ENCODE measurements at regions not wholly inside any gene's neighbourhood (a gene's known extent, or its start where the extent isn't known, plus 50 kb on each side); places are given as distances from the start of the nearest gene placed in this dataset.

- BruUV-seq (replicated peaks), result no TSS peak
- Histone ChIP-seq H3K4me3 (ENCODE audit: low read depth in 2 of 2, low read length in 2 of 2) (no peak overlapping the region), H3K27me3 (ENCODE audit: control insufficient read depth, insufficient read depth, low read length) (no peaks in the 10 kb centered on the region; the same call in 1 of the 2 replicates), H3K9me3 (ENCODE audit: control insufficient read depth, insufficient read depth, low read depth, low read length) (no peaks in the 10 kb centered on the region), H3K4me1 (ENCODE audit: control insufficient read depth, insufficient read depth, low read length) (no peaks in the 10 kb centered on the region), H3K27ac (ENCODE audit: low read length) (no peak overlapping the region), H3K36me3 (ENCODE audit: control insufficient read depth, insufficient read depth, low read length) (no peaks in the 10 kb centered on the region)
- intact Hi-C loops (cut with micrococcal nuclease; ENCODE audit: unreplicated experiment), result no loop called here
- TF ChIP-seq, protein P1, sequence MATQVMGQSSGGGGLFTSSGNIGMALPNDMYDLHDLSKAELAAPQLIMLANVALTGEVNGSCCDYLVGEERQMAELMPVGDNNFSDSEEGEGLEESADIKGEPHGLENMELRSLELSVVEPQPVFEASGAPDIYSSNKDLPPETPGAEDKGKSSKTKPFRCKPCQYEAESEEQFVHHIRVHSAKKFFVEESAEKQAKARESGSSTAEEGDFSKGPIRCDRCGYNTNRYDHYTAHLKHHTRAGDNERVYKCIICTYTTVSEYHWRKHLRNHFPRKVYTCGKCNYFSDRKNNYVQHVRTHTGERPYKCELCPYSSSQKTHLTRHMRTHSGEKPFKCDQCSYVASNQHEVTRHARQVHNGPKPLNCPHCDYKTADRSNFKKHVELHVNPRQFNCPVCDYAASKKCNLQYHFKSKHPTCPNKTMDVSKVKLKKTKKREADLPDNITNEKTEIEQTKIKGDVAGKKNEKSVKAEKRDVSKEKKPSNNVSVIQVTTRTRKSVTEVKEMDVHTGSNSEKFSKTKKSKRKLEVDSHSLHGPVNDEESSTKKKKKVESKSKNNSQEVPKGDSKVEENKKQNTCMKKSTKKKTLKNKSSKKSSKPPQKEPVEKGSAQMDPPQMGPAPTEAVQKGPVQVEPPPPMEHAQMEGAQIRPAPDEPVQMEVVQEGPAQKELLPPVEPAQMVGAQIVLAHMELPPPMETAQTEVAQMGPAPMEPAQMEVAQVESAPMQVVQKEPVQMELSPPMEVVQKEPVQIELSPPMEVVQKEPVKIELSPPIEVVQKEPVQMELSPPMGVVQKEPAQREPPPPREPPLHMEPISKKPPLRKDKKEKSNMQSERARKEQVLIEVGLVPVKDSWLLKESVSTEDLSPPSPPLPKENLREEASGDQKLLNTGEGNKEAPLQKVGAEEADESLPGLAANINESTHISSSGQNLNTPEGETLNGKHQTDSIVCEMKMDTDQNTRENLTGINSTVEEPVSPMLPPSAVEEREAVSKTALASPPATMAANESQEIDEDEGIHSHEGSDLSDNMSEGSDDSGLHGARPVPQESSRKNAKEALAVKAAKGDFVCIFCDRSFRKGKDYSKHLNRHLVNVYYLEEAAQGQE (IDR thresholded peaks at IDR 0.05; ENCODE audit: insufficient read depth in 1 of 2, low read depth in 2 of 2, low read length in 1 of 2), result no peak
- TF ChIP-seq TCF7L2 (IDR thresholded peaks at IDR 0.05; ENCODE audit: low read depth, low read length), result no peak
- TF ChIP-seq POLR2AphosphoS5 (IDR thresholded peaks at IDR 0.05; ENCODE audit: low read depth, low read length), result no peak
- TF ChIP-seq, protein P2, sequence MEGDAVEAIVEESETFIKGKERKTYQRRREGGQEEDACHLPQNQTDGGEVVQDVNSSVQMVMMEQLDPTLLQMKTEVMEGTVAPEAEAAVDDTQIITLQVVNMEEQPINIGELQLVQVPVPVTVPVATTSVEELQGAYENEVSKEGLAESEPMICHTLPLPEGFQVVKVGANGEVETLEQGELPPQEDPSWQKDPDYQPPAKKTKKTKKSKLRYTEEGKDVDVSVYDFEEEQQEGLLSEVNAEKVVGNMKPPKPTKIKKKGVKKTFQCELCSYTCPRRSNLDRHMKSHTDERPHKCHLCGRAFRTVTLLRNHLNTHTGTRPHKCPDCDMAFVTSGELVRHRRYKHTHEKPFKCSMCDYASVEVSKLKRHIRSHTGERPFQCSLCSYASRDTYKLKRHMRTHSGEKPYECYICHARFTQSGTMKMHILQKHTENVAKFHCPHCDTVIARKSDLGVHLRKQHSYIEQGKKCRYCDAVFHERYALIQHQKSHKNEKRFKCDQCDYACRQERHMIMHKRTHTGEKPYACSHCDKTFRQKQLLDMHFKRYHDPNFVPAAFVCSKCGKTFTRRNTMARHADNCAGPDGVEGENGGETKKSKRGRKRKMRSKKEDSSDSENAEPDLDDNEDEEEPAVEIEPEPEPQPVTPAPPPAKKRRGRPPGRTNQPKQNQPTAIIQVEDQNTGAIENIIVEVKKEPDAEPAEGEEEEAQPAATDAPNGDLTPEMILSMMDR (IDR thresholded peaks at IDR 0.05), result no peak
- TF ChIP-seq SIN3A (IDR thresholded peaks at IDR 0.05; ENCODE audit: borderline replicate concordance, insufficient read depth, low read depth, low read length), result no peak
- ChIA-PET POLR2A (no interaction called here), CTCF (no interaction called here)
- ATAC-seq (no peak), DNase-seq (ENCODE audit: low read depth, low spot score) (no peak)
- in situ Hi-C loops (cut with HindIII; ENCODE audit: low pct_unique_long_range_greater_than_20kb, low sequenced_read_pairs), result no loop called here
Observed at GRCh38 chr11:115709297-115709696, 205.1 kb upstream of the CADM1 start.

DNA sequence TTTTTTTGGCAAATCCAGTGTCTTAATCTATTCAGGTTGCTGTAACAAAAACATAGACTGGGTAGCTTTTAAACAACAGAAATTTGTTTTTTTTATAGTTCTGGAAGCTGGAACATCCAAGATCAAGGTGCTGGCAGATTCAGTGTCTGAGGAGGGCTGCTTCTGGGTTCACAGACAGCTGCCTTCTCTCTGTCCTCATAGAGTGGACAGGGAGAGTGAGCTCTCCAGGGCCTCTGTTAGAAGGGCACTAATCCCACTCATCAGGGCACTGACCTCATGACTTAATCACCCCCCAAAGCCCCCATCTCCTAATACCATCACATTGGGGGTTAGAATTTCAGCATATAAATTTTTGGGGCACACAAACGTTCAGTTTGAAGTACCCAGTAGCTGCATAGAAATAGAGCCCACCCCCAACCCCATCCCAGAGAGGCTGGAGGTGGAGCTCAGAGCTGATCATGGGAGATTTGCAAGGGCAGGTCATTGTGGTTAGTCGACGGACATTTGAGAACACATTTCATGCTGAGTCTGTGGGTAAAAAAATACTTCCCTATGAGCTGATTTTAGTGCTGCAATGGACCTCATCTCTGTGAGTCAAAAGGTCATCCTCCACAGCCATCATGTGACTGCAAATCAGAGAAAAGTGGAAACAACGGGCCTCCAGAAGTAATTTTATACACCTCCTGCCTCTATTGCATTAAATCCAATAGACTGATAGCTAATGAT, 203.1 kb upstream of the CADM1 start:
- in situ Hi-C loops (cut with HindIII; ENCODE audit: low pct_unique_long_range_greater_than_20kb, low sequenced_read_pairs) (no loop called here), intact Hi-C loops (cut with micrococcal nuclease; ENCODE audit: unreplicated experiment) (no loop called here)
- no peak for TF ChIP-seq TCF7L2 (IDR thresholded peaks at IDR 0.05; ENCODE audit: low read depth, low read length)
- TF ChIP-seq, protein P1 (IDR thresholded peaks at IDR 0.05; ENCODE audit: insufficient read depth in 1 of 2, low read depth in 2 of 2, low read length in 1 of 2), result no peak
- TF ChIP-seq POLR2AphosphoS5 (IDR thresholded peaks at IDR 0.05; ENCODE audit: low read depth, low read length), result no peak
- no peak for TF ChIP-seq SIN3A (IDR thresholded peaks at IDR 0.05; ENCODE audit: borderline replicate concordance, insufficient read depth, low read depth, low read length)
- TF ChIP-seq, protein P2 (IDR thresholded peaks at IDR 0.05), result no peak
- BruUV-seq (replicated peaks), result no TSS peak
- no peak overlapping the region for H3K27ac ChIP-seq (ENCODE audit: low read length)
- H3K9me3 ChIP-seq (ENCODE audit: control insufficient read depth, insufficient read depth, low read depth, low read length), result no peaks in the 10 kb centered on the region
- no peaks in the 10 kb centered on the region for H3K36me3 ChIP-seq (ENCODE audit: control insufficient read depth, insufficient read depth, low read length)
- H3K4me1 ChIP-seq (ENCODE audit: control insufficient read depth, insufficient read depth, low read length), result no peaks in the 10 kb centered on the region
- no peak overlapping the region for H3K4me3 ChIP-seq (ENCODE audit: low read depth in 2 of 2, low read length in 2 of 2)
- no peak for ATAC-seq
- CTCF ChIA-PET, result no interaction called here
- H3K27me3 ChIP-seq (ENCODE audit: control insufficient read depth, insufficient read depth, low read length), result no peaks in the 10 kb centered on the region; the same call in 1 of the 2 replicates
- no peak for DNase-seq (ENCODE audit: low read depth, low spot score)
- POLR2A ChIA-PET, result no interaction called here
